ENCODE measurements at regions not wholly inside any gene's neighbourhood (a gene's known extent, or its start where the extent isn't known, plus 50 kb on each side); places are given as distances from the start of the nearest gene placed in this dataset.
A peak's percentile ranks its signal among the peaks of the same experiment; 100 is the strongest.

- H3K4me3 ChIP-seq: no peak overlapping the region
- ATAC-seq (replicated peaks in 6 of 8): peak in 2 of 8 experiments; percentile 33 to 36
- H3K4me1 ChIP-seq (replicated peaks in 1 of 2): no peaks in the 10 kb centered on the region
- H3K27ac ChIP-seq: no peak overlapping the region
- 73 to 100% (median 87%) methylated on average over 1 to 2 of the region's 2 CpGs; no CpG with 5 or more reads in 6 of the 10 experiments for WGBS, 10 experiments
- in situ Hi-C loops (cut with MboI; ENCODE audit: low pct_unique_long_range_greater_than_20kb in 2 of 9, low sequenced_read_pairs in 9 of 9, unreplicated experiment in 9 of 9): no loop called here
These were observed 116.3 kb upstream of the IGF1 start for GRCh38 chr12:102596687-102597086.

DNA sequence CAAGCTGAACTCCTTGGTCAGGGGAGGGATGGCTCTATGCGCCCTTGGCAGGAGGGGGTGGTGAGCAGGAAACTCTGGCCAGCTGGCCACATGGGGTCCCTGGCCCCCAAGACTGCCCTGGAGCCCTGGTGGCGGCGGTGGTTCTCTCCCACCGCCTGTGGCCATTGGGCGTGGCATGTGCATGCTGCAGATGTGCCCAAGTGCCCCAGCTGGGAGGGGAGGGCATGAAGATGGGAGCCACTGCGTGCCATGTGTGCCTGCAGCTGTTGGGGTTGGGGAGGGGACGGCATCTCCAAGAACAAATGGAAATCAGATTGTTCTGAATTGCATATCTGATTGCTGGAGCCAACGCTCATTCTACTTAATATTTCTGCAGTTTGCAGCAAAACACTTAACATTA lies 115.7 kb upstream of the IGF1 start:
- 60 to 100% (median 73%) methylated on average over 1 to 2 of the region's 8 CpGs; no CpG with 5 or more reads in 6 of the 10 experiments for WGBS, 10 experiments
- in situ Hi-C loops (cut with MboI; ENCODE audit: low pct_unique_long_range_greater_than_20kb in 2 of 9, low sequenced_read_pairs in 9 of 9, unreplicated experiment in 9 of 9): no loop called here
- Histone ChIP-seq H3K4me3 (no peak overlapping the region), H3K27ac (no peak overlapping the region), H3K4me1 (replicated peaks in 1 of 2) (no peaks in the 10 kb centered on the region)
- peak in 3 of 8 experiments; percentile 33 to 82 (median 81) for ATAC-seq (replicated peaks in 6 of 8)

DNA sequence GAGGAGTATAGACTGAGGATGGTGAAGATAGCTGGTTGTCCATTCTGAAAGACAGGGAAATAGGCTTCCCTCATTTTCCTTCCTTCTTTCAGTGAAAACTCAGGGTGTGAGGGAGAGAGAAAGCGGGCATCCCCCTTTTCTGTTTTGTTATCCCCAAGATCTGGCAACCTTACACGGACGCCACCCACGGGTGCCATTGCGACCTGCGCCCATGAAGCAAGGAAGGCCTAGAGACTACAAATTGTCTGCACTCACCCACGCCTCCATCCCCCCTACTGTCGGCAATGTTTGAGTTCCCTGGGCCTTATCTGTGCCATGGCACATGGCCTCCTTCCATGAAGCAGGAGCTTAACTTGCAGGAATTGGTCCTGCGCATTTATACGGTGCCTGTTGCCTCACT lies 115.0 kb upstream of the IGF1 start:
- Histone ChIP-seq H3K4me1 (replicated peaks in 1 of 2) (no peaks in the 10 kb centered on the region), H3K4me3 (no peak overlapping the region), H3K27ac (no peak overlapping the region)
- in situ Hi-C loops (cut with MboI; ENCODE audit: low pct_unique_long_range_greater_than_20kb in 2 of 9, low sequenced_read_pairs in 9 of 9, unreplicated experiment in 9 of 9): no loop called here
- WGBS, 10 experiments: 81 to 100% (median 90%) methylated on average over 1 to 7 of the region's 10 CpGs; no CpG with 5 or more reads in 3 of the 10 experiments
- no peak for ATAC-seq (replicated peaks in 6 of 8)

- 0 to 100% (median 74%) methylated on average over 1 to 4 of the region's 4 CpGs; no CpG with 5 or more reads in 2 of the 10 experiments for WGBS, 10 experiments
- H3K4me1 ChIP-seq (replicated peaks in 1 of 2): no peaks in the 10 kb centered on the region
- in situ Hi-C loops (cut with MboI; ENCODE audit: low pct_unique_long_range_greater_than_20kb in 2 of 9, low sequenced_read_pairs in 9 of 9, unreplicated experiment in 9 of 9): no loop called here
- H3K4me3 ChIP-seq: no peak overlapping the region
- no peak overlapping the region for H3K27ac ChIP-seq
- ATAC-seq (replicated peaks in 6 of 8): no peak
These were observed 112.8 kb upstream of the IGF1 start for GRCh38 chr12:102593134-102593533.

GRCh38 chr12:102592134-102592533 lies 111.8 kb upstream of the IGF1 start:
- WGBS, 10 experiments: 13 to 100% (median 82%) methylated on average over 1 to 3 of the region's 3 CpGs; no CpG with 5 or more reads in 1 of the 10 experiments
- no peak for ATAC-seq (replicated peaks in 6 of 8)
- Histone ChIP-seq H3K4me3 (no peak overlapping the region), H3K27ac (no peak overlapping the region), H3K4me1 (replicated peaks in 1 of 2) (no peaks in the 10 kb centered on the region)
- in situ Hi-C loops (cut with MboI; ENCODE audit: low pct_unique_long_range_greater_than_20kb in 2 of 9, low sequenced_read_pairs in 9 of 9, unreplicated experiment in 9 of 9): no loop called here

- no peak for ATAC-seq (replicated peaks in 6 of 8)
- H3K27ac ChIP-seq: no peak overlapping the region
- no peak overlapping the region for H3K4me3 ChIP-seq
- in situ Hi-C loops (cut with MboI; ENCODE audit: low pct_unique_long_range_greater_than_20kb in 2 of 9, low sequenced_read_pairs in 9 of 9, unreplicated experiment in 9 of 9): no loop called here
- 43 to 86% (median 64%) methylated on average over 1 of the region's 1 CpG; no CpG with 5 or more reads in 4 of the 10 experiments for WGBS, 10 experiments
- H3K4me1 ChIP-seq (replicated peaks in 1 of 2): no peaks in the 10 kb centered on the region
These were observed 92.9 kb upstream of the IGF1 start for GRCh38 chr12:102573237-102573636.

DNA sequence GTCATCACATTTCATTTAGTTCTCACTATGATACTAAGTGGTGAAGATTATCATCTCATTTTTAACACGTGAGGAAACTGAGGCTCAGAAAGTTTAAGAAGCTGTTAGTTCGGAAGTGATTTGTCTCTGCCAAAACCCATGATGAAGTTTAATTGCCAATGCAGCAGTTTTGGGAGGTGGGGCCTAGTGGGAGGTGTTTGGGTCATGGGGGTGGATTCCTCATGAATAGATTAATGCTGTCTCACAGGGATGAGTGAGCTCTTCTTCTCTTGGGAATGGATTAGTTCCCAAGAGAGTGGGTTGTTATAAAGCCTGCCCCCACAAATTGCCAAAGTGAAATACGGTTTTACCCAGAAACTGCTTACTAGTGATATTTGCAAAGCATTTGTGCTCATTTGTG lies 91.5 kb upstream of the IGF1 start:
- Histone ChIP-seq H3K27ac (no peak overlapping the region), H3K4me1 (replicated peaks in 1 of 2) (no peaks in the 10 kb centered on the region), H3K4me3 (no peak overlapping the region)
- no peak for ATAC-seq (replicated peaks in 6 of 8)
- 0 to 100% (median 68%) methylated on average over 1 to 3 of the region's 3 CpGs; no CpG with 5 or more reads in 1 of the 10 experiments for WGBS, 10 experiments
- in situ Hi-C loops (cut with MboI; ENCODE audit: low pct_unique_long_range_greater_than_20kb in 2 of 9, low sequenced_read_pairs in 9 of 9, unreplicated experiment in 9 of 9): no loop called here

DNA sequence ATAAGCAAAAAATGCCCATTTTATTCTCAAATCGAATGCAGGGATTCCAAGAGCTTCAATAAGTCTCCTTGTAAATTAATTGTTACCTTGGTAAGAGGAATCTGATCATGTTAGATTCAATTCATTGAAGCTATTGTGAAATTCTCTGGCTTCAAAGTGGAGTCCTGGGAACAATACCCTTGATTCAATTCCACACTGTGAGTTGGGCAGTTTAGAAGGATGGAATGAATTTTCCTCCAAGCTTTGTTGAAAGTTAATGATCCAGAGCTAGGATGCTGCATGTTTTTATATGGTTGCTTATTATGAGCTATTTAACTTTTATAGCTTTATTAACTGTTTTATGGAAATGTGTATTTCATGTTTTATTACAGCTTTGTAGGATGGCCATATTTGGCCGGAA lies 89.9 kb upstream of the IGF1 start:
- no peak overlapping the region for H3K27ac ChIP-seq
- in situ Hi-C loops (cut with MboI; ENCODE audit: low pct_unique_long_range_greater_than_20kb in 2 of 9, low sequenced_read_pairs in 9 of 9, unreplicated experiment in 9 of 9): no loop called here
- H3K4me1 ChIP-seq (replicated peaks in 1 of 2): no peaks in the 10 kb centered on the region
- ATAC-seq (replicated peaks in 6 of 8): no peak
- H3K4me3 ChIP-seq: no peak overlapping the region
- 17 to 92% (median 60%) methylated on average over 1 to 2 of the region's 2 CpGs; no CpG with 5 or more reads in 1 of the 10 experiments for WGBS, 10 experiments

DNA sequence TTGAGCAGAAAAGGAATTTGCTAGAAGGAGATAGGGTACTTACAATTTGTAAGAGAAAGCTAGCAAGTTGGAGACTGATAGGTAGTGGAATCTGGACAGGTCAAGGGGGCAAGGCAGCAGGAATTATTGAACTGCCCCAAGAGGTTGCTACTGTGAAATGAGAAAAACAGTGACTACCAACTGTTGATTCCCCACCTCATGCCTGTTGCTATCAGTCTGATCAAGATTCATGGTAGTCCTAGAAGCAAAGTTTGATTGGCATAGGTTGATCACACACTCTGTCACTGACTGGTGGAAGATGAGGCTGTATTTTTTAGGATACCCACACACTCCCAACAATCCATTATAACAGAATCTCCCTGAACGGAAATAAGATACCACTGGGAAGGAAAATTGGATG lies 89.4 kb upstream of the IGF1 start:
- H3K4me3 ChIP-seq: no peak overlapping the region
- H3K4me1 ChIP-seq (replicated peaks in 1 of 2): no peaks in the 10 kb centered on the region
- 50 to 100% (median 73%) methylated on average over 1 of the region's 1 CpG; no CpG with 5 or more reads in 4 of the 10 experiments for WGBS, 10 experiments
- in situ Hi-C loops (cut with MboI; ENCODE audit: low pct_unique_long_range_greater_than_20kb in 2 of 9, low sequenced_read_pairs in 9 of 9, unreplicated experiment in 9 of 9): no loop called here
- ATAC-seq (replicated peaks in 6 of 8): no peak
- no peak overlapping the region for H3K27ac ChIP-seq

- H3K27ac ChIP-seq: no peak overlapping the region
- WGBS, 10 experiments: 0 to 100% (median 68%) methylated on average over 1 to 4 of the region's 4 CpGs; no CpG with 5 or more reads in 2 of the 10 experiments
- H3K4me1 ChIP-seq (replicated peaks in 1 of 2): no peaks in the 10 kb centered on the region
- ATAC-seq (replicated peaks in 6 of 8): no peak
- no peak overlapping the region for H3K4me3 ChIP-seq
- in situ Hi-C loops (cut with MboI; ENCODE audit: low pct_unique_long_range_greater_than_20kb in 2 of 9, low sequenced_read_pairs in 9 of 9, unreplicated experiment in 9 of 9): no loop called here
These were observed 87.9 kb upstream of the IGF1 start for GRCh38 chr12:102568276-102568675.

- H3K27ac ChIP-seq: no peak overlapping the region
- peak in 2 of 8 experiments; percentile 48 to 65 for ATAC-seq (replicated peaks in 6 of 8)
These were observed 86.9 kb upstream of the IGF1 start for GRCh38 chr12:102567031-102567985.

DNA sequence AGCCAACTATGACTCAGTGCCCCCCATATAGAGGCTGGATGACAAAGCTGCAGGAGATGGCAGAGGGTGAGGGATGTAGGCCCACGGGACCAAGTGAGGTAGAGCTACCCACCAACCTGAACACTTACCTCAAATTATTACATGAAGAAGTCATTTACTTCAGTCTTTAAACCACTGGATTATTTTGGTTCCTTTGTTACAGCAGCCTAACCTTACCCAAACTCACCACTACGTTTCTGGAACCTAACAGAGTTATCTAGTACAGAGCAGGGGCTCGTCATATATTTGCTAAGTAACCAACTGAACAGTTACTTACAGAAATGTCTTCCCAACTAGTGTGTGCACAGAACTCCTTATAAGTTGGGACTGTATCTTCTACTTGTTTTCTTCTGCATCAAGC lies 85.2 kb upstream of the IGF1 start:
- in situ Hi-C loops (cut with MboI; ENCODE audit: low pct_unique_long_range_greater_than_20kb in 2 of 9, low sequenced_read_pairs in 9 of 9, unreplicated experiment in 9 of 9): no loop called here
- WGBS, 10 experiments: 17 to 100% (median 83%) methylated on average over 1 to 3 of the region's 3 CpGs; no CpG with 5 or more reads in 2 of the 10 experiments
- Histone ChIP-seq H3K27ac (no peak overlapping the region), H3K4me1 (replicated peaks in 1 of 2) (no peaks in the 10 kb centered on the region), H3K4me3 (no peak overlapping the region)
- no peak for ATAC-seq (replicated peaks in 6 of 8)

More at GRCh38 chr12:102567031-102567985, 86.9 kb upstream of the IGF1 start:
- in situ Hi-C loops (cut with MboI; ENCODE audit: low pct_unique_long_range_greater_than_20kb in 2 of 9, low sequenced_read_pairs in 9 of 9, unreplicated experiment in 9 of 9): no loop called here
- WGBS, 10 experiments: 33 to 89% (median 76%) methylated on average over 1 to 5 of the region's 6 CpGs; no CpG with 5 or more reads in 1 of the 10 experiments
- Histone ChIP-seq H3K4me1 (replicated peaks in 1 of 2) (no peaks in the 10 kb centered on the region), H3K4me3 (no peak overlapping the region)

DNA sequence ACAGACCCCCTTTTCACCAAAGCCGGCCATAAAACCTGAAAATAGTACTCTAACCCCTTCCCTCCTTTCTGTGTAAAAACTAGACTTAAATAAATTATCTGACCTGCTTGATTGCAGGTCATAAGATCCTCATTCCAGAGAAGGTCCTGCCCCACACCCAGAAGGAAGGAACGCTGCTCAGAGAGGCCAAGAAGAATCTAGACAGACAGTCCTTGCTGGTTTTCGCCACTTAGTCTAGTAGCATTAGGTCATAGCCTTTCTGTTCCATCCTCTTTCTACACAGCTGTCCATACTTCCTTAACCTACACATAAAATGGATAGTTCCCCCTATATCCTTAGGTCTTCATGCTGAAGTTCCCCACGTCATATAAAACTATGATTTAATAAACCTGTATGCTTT lies 83.7 kb upstream of the IGF1 start:
- Histone ChIP-seq H3K4me1 (replicated peaks in 1 of 2) (no peaks in the 10 kb centered on the region), H3K4me3 (no peak overlapping the region), H3K27ac (no peak overlapping the region)
- WGBS, 10 experiments: 69 to 100% (median 78%) methylated on average over 1 to 4 of the region's 4 CpGs; no CpG with 5 or more reads in 2 of the 10 experiments
- in situ Hi-C loops (cut with MboI; ENCODE audit: low pct_unique_long_range_greater_than_20kb in 2 of 9, low sequenced_read_pairs in 9 of 9, unreplicated experiment in 9 of 9): no loop called here
- no peak for ATAC-seq (replicated peaks in 6 of 8)
